ENCODE measurements at regions not wholly inside any gene's neighbourhood (a gene's known extent, or its start where the extent isn't known, plus 50 kb on each side); places are given as distances from the start of the nearest gene placed in this dataset.
A peak's percentile ranks its signal among the peaks of the same experiment; 100 is the strongest.

- Histone ChIP-seq H3K4me3 (replicated peaks; ENCODE audit: insufficient read depth, low read length) (no peak overlapping the region), H3K27me3 (ENCODE audit: insufficient read depth, poor library complexity, severe bottlenecking) (no peaks in the 10 kb centered on the region), H3K27ac (replicated peaks) (no peak overlapping the region)
- no peak for TF ChIP-seq CTCF (IDR thresholded peaks at IDR 0.05; ENCODE audit: insufficient read depth, low read length)
- TF ChIP-seq REST (IDR thresholded peaks at IDR 0.05; ENCODE audit: insufficient replicate concordance, low read depth) = peak; percentile 15
- TF ChIP-seq POLR2AphosphoS5 (IDR thresholded peaks at IDR 0.05; ENCODE audit: low read depth) = no peak
- no peak for DNase-seq (ENCODE audit: low read depth in 1 of 2, low spot score in 1 of 2)
Measured at GRCh38 chr1:55447488-55447887, 232.3 kb upstream of the USP24 start.

GRCh38 chr1:55446351-55446750 is 231.2 kb upstream of the USP24 start:
- DNase-seq (ENCODE audit: low read depth in 1 of 2, low spot score in 1 of 2) = no peak
- TF ChIP-seq CTCF (IDR thresholded peaks at IDR 0.05; ENCODE audit: insufficient read depth, low read length) (no peak), SPI1 (IDR thresholded peaks at IDR 0.05; ENCODE audit: borderline replicate concordance, low read depth) (no peak), POLR2AphosphoS5 (IDR thresholded peaks at IDR 0.05; ENCODE audit: low read depth) (no peak), GABPA (IDR thresholded peaks at IDR 0.05; ENCODE audit: low read depth) (no peak), REST (IDR thresholded peaks at IDR 0.05; ENCODE audit: insufficient replicate concordance, low read depth) (no peak)
- H3K27ac ChIP-seq (replicated peaks) = no peak overlapping the region
- H3K27me3 ChIP-seq (ENCODE audit: insufficient read depth, poor library complexity, severe bottlenecking) = no peaks in the 10 kb centered on the region
- H3K4me3 ChIP-seq (replicated peaks; ENCODE audit: insufficient read depth, low read length) = no peak overlapping the region

DNA sequence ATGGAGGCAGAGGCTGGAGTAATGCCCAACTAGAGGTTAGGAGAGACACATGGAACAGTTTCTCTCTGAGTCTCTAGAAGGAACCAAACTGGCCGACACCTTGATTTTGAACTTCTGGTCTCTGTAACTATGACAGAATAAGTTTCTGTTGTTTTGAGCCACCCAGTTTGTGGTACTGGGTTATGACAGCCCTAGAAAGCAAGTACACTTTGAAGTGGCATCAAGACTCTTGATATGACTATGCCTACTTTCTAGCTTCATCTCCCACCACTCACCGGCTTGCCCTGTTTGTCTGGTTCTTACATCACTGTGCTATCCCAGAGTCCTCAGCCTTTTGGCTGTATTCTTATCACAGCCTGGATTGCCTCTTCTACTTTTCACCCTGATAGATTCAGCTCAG is 230.3 kb upstream of the USP24 start:
- no peaks in the 10 kb centered on the region for H3K27me3 ChIP-seq (ENCODE audit: insufficient read depth, poor library complexity, severe bottlenecking)
- no peak for DNase-seq (ENCODE audit: low read depth in 1 of 2, low spot score in 1 of 2)
- no peak overlapping the region for H3K27ac ChIP-seq (replicated peaks)
- no peak overlapping the region for H3K4me3 ChIP-seq (replicated peaks; ENCODE audit: insufficient read depth, low read length)
- no peak for TF ChIP-seq REST (IDR thresholded peaks at IDR 0.05; ENCODE audit: insufficient replicate concordance, low read depth)
- no peak for TF ChIP-seq SPI1 (IDR thresholded peaks at IDR 0.05; ENCODE audit: borderline replicate concordance, low read depth)
- no peak for TF ChIP-seq POLR2AphosphoS5 (IDR thresholded peaks at IDR 0.05; ENCODE audit: low read depth)
- no peak for TF ChIP-seq GABPA (IDR thresholded peaks at IDR 0.05; ENCODE audit: low read depth)
- no peak for TF ChIP-seq CTCF (IDR thresholded peaks at IDR 0.05; ENCODE audit: insufficient read depth, low read length)
